ENCODE measurements at regions not wholly inside any gene's neighbourhood (a gene's known extent, or its start where the extent isn't known, plus 50 kb on each side); places are given as distances from the start of the nearest gene placed in this dataset.

- no peak overlapping the region for H3K4me3 ChIP-seq (ENCODE audit: low read depth, low read length)
- DNase-seq (ENCODE audit: low read depth): no peak
- TF ChIP-seq CTCF (IDR thresholded peaks at IDR 0.05; ENCODE audit: insufficient read depth, low read depth, low read length): no peak
Observed at GRCh38 chr6:71029555-71029954, 72.7 kb upstream of the B3GAT2 start.

GRCh38 chr6:71031912-71032311 is 75.1 kb upstream of the B3GAT2 start:
- no peak overlapping the region for H3K4me3 ChIP-seq (ENCODE audit: low read depth, low read length)
- peak; percentile 67 for DNase-seq (ENCODE audit: low read depth)
- no peak for TF ChIP-seq CTCF (IDR thresholded peaks at IDR 0.05; ENCODE audit: insufficient read depth, low read depth, low read length)

- DNase-seq (ENCODE audit: low read depth): no peak
- H3K4me3 ChIP-seq (ENCODE audit: low read depth, low read length): no peak overlapping the region
- TF ChIP-seq CTCF (IDR thresholded peaks at IDR 0.05; ENCODE audit: insufficient read depth, low read depth, low read length): no peak
Observed at GRCh38 chr6:71033171-71033570, 76.3 kb upstream of the B3GAT2 start.

- peak; percentile 11 for DNase-seq (ENCODE audit: low read depth)
- H3K4me3 ChIP-seq (ENCODE audit: low read depth, low read length): no peak overlapping the region
- TF ChIP-seq CTCF (IDR thresholded peaks at IDR 0.05; ENCODE audit: insufficient read depth, low read depth, low read length): no peak
Observed at GRCh38 chr6:71033890-71034289, 77.0 kb upstream of the B3GAT2 start.

- no peak overlapping the region for H3K4me3 ChIP-seq (ENCODE audit: low read depth, low read length)
Observed at GRCh38 chr6:71034563-71035345, 77.9 kb upstream of the B3GAT2 start.

GRCh38 chr6:71035871-71036270 is 79.0 kb upstream of the B3GAT2 start:
- no peak overlapping the region for H3K4me3 ChIP-seq (ENCODE audit: low read depth, low read length)
- DNase-seq (ENCODE audit: low read depth): no peak
- TF ChIP-seq CTCF (IDR thresholded peaks at IDR 0.05; ENCODE audit: insufficient read depth, low read depth, low read length): no peak

More at GRCh38 chr6:71034563-71035345, 77.9 kb upstream of the B3GAT2 start:
- no peak for TF ChIP-seq CTCF (IDR thresholded peaks at IDR 0.05; ENCODE audit: insufficient read depth, low read depth, low read length)
- DNase-seq (ENCODE audit: low read depth): no peak
